DND-41 (cell line): ENCODE measurements at regions not wholly inside any gene's neighbourhood (a gene's known extent, or its start where the extent isn't known, plus 50 kb on each side); places are given as distances from the start of the nearest gene placed in this dataset.

Experiments used
- CTCF ChIP-seq: IDR thresholded peaks from 2 replicates; pipeline ENCODE4 v1.5.1; 2012; ENCODE audit warnings: borderline replicate concordance, low read length, moderate library complexity, mild to moderate bottlenecking; ENCODE audit not compliant: poor library complexity, severe bottlenecking; ENCODE audit errors: extremely low read depth
- EZH2 ChIP-seq: IDR thresholded peaks from 3 replicates; pipeline ENCODE4 v1.6.1; 2012; ENCODE audit warnings: borderline replicate concordance, low read depth, mild to moderate bottlenecking, moderate library complexity, low read length, inconsistent platforms; ENCODE audit not compliant: severe bottlenecking

- TF ChIP-seq CTCF = no peak
- TF ChIP-seq EZH2 = no peak
Measured at GRCh38 chr3:112730210-112730609, 89.3 kb upstream of the CCDC80 start.
